ENCODE measurements at regions not wholly inside any gene's neighbourhood (a gene's known extent, or its start where the extent isn't known, plus 50 kb on each side); places are given as distances from the start of the nearest gene placed in this dataset.
"Not testable (repeated sequence)": the region's sequence is repeated elsewhere in the genome, so short reads cannot be mapped to it uniquely, and the experiment has no call there.

DNA sequence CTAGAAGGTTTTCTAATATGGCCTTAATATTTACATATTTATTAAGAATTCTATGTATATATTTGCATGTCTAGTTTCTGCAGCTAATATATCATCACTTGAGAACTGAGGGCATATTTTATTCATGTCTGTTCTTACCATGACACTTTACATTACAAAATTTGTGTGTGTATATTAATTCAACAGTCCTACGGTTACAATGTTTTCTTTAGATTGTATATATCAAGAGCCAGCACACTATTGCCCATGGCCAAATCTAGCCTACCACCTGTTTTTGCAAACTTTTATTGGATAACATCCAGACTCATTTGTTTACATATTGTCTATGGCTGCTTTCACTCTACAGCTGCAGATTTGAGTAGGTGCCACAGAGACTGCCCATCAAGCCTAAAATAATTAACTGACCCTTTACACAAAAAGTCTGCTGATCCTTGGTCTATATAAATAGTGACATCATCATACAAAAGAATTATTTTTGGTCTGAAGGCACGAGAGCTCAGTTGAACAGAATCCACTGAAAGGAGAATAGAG lies 577.4 kb upstream of the PBX1 start:
- no peak overlapping the region for H3K4me3 ChIP-seq (ENCODE audit: low read depth, low read length)
- TF ChIP-seq, protein P1, sequence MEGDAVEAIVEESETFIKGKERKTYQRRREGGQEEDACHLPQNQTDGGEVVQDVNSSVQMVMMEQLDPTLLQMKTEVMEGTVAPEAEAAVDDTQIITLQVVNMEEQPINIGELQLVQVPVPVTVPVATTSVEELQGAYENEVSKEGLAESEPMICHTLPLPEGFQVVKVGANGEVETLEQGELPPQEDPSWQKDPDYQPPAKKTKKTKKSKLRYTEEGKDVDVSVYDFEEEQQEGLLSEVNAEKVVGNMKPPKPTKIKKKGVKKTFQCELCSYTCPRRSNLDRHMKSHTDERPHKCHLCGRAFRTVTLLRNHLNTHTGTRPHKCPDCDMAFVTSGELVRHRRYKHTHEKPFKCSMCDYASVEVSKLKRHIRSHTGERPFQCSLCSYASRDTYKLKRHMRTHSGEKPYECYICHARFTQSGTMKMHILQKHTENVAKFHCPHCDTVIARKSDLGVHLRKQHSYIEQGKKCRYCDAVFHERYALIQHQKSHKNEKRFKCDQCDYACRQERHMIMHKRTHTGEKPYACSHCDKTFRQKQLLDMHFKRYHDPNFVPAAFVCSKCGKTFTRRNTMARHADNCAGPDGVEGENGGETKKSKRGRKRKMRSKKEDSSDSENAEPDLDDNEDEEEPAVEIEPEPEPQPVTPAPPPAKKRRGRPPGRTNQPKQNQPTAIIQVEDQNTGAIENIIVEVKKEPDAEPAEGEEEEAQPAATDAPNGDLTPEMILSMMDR (IDR thresholded peaks at IDR 0.05; ENCODE audit: low read depth, low read length) = no peak
- no peak for DNase-seq (ENCODE audit: low read depth, low spot score)
- in situ Hi-C loops (cut with HindIII; ENCODE audit: low sequenced_read_pairs) = no loop called here

DNA sequence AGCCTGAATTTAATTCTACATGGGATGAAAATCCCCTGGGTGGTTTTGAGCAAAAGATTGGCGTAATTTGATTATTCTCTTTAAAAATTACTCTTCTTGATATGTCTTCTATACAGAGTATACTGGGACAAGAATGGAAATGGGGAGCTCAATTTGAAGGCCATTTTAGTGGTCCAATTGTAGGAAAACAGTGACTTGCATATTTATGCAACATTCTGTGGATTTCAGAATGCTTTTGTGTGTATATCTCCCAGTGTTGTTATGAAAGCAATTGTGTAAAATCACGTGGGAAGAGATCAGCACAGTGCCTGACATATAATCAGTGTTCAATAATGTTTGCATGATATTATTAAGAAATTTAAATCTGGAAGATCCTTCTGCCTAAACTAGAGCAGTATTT lies 575.9 kb upstream of the PBX1 start:
- in situ Hi-C loops (cut with HindIII; ENCODE audit: low sequenced_read_pairs) = no loop called here
- no peak for DNase-seq (ENCODE audit: low read depth, low spot score)
- H3K4me3 ChIP-seq (ENCODE audit: low read depth, low read length) = no peak overlapping the region
- TF ChIP-seq, protein P1 (IDR thresholded peaks at IDR 0.05; ENCODE audit: low read depth, low read length) = no peak

DNA sequence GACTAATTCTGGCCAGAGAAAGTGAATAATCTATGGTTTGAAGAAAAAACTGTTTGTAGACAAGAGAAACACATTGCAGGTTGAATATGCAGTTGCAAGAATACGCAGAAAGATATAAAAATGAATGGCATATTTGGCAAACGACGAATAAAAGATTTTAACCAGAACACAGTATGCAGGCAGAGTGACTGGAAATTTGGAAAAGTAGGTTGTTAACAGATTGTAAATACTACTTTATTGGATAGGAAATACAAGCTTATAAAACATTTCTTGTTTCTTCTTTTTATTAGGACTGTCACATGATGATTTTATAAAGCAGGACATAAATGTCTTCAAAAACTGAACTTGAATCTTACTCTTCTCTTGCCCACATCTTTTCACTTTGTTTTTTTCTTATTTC lies 573.3 kb upstream of the PBX1 start:
- TF ChIP-seq, protein P1 (IDR thresholded peaks at IDR 0.05; ENCODE audit: low read depth, low read length) = no peak
- no peak overlapping the region for H3K4me3 ChIP-seq (ENCODE audit: low read depth, low read length)
- DNase-seq (ENCODE audit: low read depth, low spot score) = no peak
- in situ Hi-C loops (cut with HindIII; ENCODE audit: low sequenced_read_pairs) = no loop called here

DNA sequence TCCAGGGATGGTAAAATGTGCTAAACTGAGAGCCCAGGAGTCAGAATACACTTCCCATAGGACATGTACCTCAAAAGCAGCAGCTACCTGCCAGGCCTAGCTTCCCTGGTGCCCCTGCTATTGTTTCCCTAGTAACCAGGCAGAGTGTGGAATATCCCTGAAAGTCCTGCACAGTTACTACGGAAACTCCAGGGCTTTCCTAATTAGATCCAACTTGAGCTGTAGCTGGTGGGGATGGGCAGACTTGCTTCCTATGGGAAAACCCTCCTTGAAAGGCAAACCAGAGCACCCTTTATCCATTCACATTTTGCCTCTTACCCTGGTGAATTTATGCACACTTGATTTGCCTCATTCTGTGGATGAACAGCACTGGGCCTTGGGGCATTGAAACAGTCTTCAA lies 559.9 kb upstream of the PBX1 start:
- in situ Hi-C loops (cut with HindIII; ENCODE audit: low sequenced_read_pairs) = no loop called here
- TF ChIP-seq, protein P1 (IDR thresholded peaks at IDR 0.05; ENCODE audit: low read depth, low read length) = no peak
- DNase-seq (ENCODE audit: low read depth, low spot score) = no peak
- no peak overlapping the region for H3K4me3 ChIP-seq (ENCODE audit: low read depth, low read length)

DNA sequence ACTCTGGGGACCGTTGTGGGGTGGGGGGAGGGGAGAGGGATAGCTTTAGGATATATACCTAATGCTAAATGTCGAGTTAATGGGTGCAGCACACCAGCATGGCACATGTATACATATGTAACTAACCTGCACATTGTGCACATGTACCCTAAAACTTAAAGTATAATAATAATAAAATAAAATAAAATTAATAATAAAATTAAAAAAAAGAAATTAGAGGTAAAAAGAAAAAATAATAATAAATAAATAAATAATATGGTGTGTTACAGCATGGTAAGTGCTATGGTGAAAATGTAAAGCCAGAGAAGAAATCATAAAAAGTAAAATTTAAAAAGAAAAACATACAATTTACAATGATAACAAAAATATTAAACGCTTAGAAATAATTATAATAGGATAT lies 552.8 kb upstream of the PBX1 start:
- H3K4me3 ChIP-seq (ENCODE audit: low read depth, low read length); in situ Hi-C loops (cut with HindIII; ENCODE audit: low sequenced_read_pairs); DNase-seq (ENCODE audit: low read depth, low spot score): not testable (repeated sequence)

DNA sequence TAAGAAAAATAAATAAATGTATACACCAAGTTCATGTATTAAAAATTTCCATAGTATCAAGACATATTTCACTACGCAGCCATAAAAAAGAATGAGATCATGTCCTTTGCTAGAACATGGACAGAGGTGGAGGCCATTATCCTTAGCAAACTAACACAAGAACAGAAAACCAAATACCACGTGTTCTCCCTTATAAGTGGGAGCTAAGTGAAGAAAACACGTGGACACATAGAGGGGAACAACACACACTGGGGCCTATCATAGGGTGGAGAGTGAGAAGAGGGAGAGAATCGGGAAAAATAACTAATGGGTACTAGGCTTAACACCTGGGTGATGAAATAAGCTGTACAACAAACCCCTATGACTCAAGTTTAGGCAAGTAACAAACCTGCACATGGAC lies 552.4 kb upstream of the PBX1 start:
- H3K4me3 ChIP-seq (ENCODE audit: low read depth, low read length) = no peak overlapping the region
- TF ChIP-seq, protein P1 (IDR thresholded peaks at IDR 0.05; ENCODE audit: low read depth, low read length) = no peak
- DNase-seq (ENCODE audit: low read depth, low spot score) = no peak
- in situ Hi-C loops (cut with HindIII; ENCODE audit: low sequenced_read_pairs) = no loop called here

DNA sequence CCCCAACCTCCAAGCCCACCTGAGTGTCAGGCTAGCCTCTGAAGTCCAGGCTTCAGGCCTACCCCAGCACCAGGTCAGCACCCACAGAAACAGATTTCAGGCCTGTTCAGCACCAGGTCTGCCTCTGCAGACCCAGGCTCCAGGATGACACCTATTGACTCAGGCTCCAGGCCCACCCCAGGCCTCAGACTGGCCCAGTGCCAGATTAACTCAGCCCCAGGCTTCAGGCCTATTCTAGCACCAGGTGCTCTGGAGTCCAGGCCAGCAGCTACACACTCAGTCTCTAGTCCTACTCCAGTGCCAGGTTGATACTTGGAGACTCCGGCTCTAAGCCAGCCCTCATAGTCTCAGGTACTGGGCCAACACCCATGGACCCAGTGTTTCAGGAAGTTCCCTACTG lies 541.7 kb upstream of the PBX1 start:
- TF ChIP-seq, protein P1 (IDR thresholded peaks at IDR 0.05; ENCODE audit: low read depth, low read length) = no peak
- in situ Hi-C loops (cut with HindIII; ENCODE audit: low sequenced_read_pairs) = no loop called here
- H3K4me3 ChIP-seq (ENCODE audit: low read depth, low read length) = no peak overlapping the region
- DNase-seq (ENCODE audit: low read depth, low spot score) = no peak
